Jurkat, Clone E6-1 (cell line): ENCODE measurements at regions not wholly inside any gene's neighbourhood (a gene's known extent, or its start where the extent isn't known, plus 50 kb on each side); places are given as distances from the start of the nearest gene placed in this dataset.

Source experiments
- DNase-seq: peaks from one replicate; pipeline ENCODE4 v3.0.0-alpha.2; 2011; ENCODE audit warnings: low read depth, low spot score
- H3K4me3 ChIP-seq: 2 replicates; pipeline ENCODE4 v1.5.1; 2011; ENCODE audit warnings: mild to moderate bottlenecking, low read length, control low read depth, moderate library complexity

DNA sequence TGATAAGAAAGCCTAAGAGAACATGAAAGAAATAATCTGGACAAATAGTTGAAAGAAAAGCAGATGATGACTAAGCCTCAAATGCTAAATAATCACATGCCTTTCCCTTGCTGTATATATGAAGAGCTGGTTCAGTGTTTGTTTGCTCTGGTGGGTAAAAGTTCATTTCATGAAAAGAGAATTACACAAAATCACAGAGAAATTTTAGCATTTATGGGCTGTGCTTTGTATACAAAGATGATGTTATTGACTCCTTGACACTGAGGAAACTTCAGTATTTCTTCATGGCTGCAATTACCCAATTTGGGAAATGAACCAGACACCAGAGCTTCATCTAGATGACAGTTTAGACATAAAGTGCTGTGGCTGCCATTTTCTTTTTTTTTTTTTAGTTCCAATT lies 527.2 kb downstream of the NR2F1-AS1 start:
- H3K4me3 ChIP-seq: no peak overlapping the region
- no peak for DNase-seq

DNA sequence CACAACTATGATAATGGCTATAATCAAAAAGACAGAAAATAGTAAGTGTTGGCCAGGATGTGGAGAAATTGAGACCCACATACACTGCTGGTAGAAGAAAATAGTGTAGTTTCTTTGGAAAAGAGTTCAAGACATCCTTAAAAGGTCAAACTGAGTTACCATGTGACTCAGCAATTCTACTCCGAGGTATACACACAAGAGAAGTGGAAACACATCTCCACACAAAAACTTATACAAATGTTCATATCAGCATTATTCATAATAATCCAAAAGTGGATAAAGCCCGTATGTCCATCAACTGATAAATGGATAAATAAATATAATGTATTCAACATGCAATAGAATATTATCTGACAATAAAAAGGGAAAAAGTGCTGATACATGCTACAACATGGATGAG lies 532.2 kb downstream of the NR2F1-AS1 start:
- no peak for DNase-seq
- H3K4me3 ChIP-seq: no peak overlapping the region

DNA sequence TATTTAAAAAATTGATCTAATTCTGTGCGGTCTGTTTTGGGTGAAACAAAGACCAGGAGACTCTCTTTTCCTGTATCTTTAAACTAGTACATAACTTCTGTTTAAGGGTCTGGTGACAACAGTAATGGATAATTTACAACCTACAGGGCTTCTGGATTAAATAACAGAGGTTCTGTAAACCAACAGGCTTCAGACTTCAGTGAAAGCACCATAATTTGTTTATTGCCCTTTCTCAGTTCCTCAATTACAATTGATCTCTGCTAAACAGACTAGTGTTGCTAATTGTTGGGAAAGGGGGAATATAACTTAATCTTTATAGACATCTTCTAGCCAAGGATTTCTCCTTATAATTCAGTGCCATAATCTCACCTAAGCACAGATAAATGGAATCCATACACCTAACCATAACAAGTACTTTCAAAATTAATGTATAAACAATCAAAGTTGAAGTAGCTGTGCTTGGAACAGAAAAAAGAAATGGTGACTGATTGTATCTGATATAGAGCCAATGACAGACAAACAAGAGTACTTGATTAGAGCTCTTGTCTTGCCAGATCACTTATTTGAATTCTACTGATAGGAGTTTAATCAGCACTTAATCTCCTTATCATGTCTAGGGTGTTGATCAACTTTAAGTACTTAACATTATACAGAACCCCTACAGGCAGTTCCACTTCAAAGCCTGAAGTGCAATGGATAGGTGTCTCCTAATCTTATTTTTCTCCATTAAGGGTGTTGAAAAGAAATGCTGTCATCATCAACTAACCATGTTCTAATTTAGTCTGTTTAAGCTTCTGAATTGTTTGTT lies 536.0 kb downstream of the NR2F1-AS1 start:
- DNase-seq: no peak
- H3K4me3 ChIP-seq: no peak overlapping the region

DNA sequence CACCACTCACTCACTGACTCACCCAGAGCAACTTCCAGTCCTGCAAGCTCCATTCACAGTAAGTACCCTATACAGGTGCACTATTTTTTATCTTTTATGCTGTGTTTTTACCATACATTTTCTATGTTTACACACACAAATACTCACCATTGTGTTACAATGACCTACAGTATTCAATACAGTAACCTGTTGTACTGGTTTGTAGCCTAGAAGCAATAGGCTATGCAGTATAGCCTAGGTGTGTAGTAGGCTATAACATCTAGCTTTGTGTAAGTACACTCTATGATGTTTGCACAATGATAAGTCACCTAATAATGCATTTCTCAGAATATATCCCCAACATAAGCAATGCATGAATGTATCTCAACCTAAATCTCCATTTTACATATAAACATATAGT lies 541.1 kb downstream of the NR2F1-AS1 start:
- H3K4me3 ChIP-seq: no peak overlapping the region
- DNase-seq: no peak

DNA sequence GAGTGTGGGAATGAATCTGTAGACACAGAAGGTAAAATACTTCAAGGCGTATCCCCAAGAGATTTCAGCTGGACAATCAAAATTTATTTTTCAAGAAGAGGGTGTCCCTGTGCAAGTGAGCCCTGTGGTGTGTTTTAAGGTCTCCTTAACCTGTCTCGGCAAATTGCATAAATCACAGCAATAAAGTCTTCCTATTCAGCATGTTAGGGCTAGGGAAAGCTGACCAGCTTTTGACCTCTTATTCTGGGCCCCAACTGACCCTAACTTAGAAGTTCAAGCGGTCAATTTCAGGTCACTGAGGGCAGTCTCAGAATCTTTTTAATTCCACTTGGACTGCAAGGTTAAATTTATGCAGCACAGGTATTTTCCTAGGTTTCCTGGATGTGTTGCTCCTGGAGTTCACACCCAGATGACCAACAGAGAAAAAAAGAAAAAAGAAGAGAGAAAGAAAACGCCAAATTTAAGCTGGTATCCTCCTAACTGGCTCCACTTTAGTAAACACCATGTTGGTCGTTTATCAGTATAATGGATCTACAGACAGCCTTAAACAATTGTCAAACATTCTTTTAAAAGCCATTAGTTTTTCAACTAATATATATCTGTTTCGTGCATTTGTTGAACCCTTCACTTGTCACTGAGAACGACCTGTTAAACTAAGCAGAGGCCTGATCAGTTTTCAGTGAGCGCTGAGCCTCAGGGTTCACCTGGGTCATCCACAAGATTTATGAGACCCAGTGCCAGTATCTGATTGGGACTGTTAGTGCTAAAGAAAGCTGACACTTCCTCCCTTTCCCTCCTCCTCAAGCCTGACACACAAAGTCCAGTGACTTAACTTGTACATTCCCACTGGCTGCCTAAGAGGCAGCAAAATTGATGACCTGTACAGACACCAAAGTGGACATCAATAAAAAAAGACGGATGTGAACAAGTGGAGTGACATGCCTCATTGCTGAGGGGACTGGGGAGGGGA lies 546.1 kb downstream of the NR2F1-AS1 start:
- DNase-seq: no peak
- no peak overlapping the region for H3K4me3 ChIP-seq

DNA sequence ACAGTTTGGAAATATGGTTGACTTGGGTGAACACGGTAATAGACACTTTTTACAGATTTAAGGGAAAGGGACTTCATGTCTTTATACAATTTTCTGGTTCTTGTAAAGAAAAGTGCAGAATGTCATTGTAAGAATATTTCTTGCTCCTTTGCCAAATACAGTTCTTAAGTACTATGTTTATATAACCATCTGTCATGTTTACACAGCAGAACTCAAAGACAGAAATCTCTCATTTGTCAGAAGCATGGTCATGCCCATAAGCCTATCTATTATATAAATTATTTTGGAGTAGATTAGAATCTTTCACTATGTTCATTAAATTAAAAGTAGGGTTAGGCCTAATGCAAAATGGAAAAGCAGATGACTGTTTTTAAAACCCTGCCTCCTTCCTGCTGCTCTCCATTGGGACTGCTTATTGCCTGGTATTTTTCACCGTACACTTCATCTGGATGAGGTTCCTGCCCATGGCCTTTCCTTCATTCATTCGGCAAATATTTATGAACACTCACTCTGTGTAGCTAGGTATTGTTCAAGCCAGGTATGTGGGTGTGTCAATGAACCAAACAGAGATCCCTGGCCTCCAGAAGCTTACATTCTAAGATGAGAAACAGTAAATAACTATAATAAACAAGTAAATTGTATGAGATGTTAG lies 558.1 kb downstream of the NR2F1-AS1 start:
- no peak for DNase-seq
- H3K4me3 ChIP-seq: no peak overlapping the region

DNA sequence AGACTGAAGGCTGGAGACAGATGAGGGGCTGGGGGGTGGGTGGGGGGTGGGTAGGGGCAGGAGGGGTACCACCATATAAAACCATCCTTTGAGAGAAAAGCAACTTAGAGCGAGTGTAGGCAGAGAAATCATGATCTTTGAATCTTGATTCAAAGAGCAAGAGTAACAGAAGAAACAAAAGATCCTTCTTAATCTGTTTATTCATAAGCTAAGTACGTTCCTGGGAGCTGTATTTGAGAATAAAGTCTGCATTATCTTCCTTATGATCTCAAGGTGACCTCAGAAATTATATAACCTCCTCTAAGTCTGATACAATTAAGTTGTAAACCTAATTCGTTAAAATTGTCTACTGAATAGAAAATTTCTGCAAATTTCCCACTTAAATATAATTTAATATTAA lies 558.8 kb downstream of the NR2F1-AS1 start:
- H3K4me3 ChIP-seq: no peak overlapping the region
- DNase-seq: no peak

DNA sequence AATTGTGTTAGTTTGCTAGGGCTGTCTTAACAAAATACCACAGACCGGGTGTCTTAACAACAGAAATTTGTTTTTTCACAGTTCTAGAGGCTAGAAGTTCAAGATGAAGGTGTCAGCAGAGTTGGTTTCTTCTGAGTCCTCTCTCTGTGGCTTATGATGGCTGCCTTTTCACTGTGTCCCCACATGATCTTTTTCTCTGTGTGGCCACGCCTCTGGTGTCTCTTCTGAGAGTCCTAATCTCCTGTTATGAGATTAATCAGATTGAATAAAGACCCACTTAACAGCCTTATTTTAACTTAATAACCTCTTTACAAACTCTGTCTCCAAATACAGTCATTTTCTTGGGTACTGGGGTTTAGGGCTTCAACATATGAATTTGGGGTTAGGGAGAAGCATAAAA lies 561.1 kb downstream of the NR2F1-AS1 start:
- DNase-seq: no peak
- no peak overlapping the region for H3K4me3 ChIP-seq

DNA sequence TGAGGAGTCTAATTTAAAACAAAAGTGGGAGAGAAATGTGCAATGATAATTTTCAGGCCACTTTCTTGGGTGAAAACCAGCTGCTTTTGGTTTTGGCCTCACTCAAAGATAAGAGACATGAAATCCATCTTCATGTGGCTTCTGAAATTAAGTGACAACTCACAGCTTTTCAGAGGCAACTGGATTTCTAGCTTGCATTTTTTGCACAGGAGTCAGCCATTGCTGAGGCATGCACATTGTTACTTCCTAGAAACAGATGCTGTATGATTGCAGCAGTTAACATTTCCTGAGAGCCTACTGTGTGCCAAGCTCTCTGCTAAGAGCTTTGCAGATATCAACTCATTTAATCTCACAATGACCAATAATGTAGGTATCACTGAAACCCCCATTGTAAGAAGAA lies 562.6 kb downstream of the NR2F1-AS1 start:
- DNase-seq: no peak
- H3K4me3 ChIP-seq: no peak overlapping the region

DNA sequence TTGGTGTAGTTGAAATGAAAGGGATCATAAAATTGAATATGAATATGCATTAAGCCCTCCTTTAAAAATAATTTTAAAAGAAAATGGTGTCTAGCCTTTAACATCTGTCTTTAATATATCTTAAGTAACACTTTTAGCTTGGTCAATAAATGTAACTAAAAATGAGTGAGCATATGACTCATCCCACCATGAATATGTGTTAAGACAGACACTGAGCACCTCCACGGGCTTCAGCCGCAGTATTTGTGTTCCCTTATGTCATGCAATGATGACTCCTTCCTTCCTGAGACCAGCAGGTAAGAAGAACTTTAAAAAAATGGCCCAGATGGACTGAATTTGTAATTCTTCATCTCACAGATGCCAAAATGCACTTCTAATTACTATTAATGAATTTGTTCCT lies 563.2 kb downstream of the NR2F1-AS1 start:
- no peak overlapping the region for H3K4me3 ChIP-seq
- no peak for DNase-seq

DNA sequence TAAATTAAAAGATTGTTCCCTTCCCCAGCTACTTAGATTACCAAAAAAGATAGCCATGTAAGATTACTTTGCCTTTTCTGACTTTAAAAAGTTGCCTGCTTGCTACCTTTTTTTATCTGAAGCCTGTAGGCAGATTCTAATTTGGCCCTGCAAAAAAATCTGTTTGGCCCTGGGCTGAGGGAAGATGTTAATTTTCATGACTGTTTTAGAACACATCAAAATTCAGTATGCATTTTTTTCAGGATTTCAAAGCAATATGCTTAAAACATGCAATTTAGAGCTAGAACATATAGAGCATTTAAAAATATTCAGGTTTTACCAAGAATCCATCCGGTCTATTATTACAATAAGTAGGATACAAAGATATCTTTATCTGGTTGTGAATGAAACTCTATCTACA lies 563.6 kb downstream of the NR2F1-AS1 start:
- no peak for DNase-seq
- no peak overlapping the region for H3K4me3 ChIP-seq

DNA sequence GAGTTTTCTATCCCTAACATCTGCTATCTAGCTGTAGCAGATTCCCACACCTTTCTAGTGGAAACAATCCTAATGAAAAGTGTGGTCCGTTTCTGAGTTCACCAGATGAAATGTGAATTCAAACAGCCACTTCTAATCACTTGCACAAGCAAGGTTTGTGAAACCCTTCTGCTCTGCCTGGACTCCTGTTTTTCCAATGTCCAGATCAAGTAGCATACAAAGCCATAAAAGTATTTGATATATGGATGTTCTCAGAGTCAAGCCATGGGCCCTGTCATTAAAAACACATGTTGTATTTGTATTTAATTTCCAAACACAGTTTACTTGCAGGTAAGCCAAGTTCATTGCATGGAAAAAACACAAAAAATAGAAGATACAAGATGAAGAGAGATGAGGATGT lies 570.4 kb downstream of the NR2F1-AS1 start:
- H3K4me3 ChIP-seq: no peak overlapping the region
- DNase-seq: no peak

DNA sequence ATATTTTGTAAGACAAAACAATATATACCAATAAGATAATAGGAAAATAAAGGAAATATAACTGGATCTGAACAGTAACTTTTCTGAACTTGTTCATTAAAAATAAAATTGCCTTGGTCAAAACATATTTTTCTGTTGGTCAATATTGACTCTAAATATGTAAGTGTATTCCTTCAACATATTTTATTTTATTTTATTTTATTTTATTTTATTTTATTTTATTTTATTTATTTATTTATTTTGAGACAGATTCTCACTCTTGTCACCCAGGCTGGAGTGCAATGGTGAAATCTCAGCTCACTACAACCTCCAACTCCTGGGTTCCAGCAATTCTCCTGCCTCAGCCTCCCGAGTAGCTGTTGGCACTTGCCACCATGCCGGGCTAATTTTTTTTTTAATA lies 571.0 kb downstream of the NR2F1-AS1 start:
- DNase-seq: no peak

DNA sequence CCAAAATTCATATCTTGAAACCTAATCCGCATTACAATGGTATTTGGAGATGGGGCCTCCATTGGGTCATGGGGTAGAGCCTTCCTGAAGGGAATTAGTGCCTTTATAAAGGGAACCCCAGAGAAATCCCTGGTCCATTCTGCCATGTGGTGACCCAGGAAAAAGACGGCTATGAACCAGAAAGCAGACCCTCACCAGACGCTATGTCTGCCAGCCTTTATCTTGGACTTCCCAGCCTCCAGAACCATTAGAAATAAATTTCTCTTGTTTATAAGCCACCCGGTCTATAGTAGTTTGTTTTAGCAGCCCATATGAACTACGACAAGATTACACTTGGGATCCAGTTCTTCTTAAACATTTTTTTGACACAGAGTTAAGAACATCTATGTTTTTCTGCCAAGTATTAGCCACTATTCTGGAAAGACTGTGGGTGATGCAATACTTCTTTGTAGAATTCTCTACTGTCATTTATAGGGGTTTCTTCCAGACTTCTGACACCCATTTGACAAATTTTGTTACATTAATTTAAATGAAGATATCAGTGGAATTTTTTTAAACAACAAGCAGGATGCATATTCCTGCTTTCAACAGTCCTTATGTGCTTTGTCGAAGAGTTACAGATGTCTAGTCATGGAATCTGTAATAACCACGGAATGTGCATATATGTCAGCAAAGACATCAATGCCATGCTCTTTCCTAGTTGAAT lies 572.4 kb downstream of the NR2F1-AS1 start:
- H3K4me3 ChIP-seq: no peak overlapping the region
- DNase-seq: no peak

More for the DNA sequence above, 571.0 kb downstream of the NR2F1-AS1 start:
- no peak overlapping the region for H3K4me3 ChIP-seq

DNA sequence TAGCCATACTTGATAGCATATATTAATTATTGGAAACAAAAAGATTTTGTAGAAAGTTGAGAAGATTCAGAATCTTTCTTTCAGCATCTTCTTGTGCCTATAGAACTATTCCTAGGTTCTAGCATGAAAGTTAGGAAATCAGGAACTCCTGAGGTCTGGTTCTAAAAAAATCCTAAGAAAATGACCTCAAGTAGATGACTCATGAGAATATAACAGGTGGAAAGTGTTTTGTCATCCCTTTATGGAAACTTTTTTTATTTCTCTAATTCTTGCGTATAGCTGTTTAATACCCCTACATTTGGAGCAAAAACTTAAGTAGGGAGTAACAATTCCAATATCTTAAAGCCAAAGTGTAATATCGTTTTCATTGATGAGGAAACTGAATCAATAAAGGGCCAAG lies 574.1 kb downstream of the NR2F1-AS1 start:
- H3K4me3 ChIP-seq: no peak overlapping the region
- DNase-seq: no peak

DNA sequence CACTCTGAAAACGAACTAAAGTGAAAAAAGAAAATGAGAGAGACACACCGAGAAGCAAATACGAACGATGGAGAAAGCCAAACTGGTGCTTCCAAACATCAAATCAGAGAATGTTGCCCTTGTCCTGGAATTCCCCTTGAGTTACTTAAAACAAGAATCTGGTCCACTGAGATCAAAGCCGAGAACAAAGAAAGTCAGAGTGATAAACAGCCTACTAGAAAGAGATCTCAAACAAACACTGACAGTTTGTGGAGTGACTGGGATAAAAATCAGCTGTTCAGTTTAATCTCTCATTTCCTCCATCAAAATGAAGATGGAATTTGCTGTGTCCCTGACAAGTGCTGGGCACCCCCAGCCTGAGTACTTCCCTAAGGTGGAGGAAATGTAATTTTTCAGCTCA lies 582.6 kb downstream of the NR2F1-AS1 start:
- no peak for DNase-seq
- H3K4me3 ChIP-seq: no peak overlapping the region

DNA sequence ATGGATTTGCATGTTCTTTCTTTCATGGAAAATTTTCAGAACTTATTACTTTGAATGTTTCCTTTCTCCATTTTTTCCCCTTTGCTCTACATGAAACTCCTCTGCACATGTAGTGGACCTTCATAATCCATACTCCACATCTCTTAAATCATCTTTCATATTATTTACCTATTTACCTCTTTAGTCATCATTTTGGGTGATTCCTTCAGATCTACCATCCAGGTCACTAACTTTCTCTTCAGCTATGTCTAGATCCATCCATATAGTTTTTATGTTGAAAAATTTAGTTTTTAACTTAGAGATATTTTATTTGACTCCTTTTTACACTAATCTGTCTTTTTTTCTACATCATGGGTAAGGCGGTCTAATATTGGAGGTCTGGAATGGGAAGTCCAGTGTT lies 586.6 kb downstream of the NR2F1-AS1 start:
- DNase-seq: no peak
- no peak overlapping the region for H3K4me3 ChIP-seq

DNA sequence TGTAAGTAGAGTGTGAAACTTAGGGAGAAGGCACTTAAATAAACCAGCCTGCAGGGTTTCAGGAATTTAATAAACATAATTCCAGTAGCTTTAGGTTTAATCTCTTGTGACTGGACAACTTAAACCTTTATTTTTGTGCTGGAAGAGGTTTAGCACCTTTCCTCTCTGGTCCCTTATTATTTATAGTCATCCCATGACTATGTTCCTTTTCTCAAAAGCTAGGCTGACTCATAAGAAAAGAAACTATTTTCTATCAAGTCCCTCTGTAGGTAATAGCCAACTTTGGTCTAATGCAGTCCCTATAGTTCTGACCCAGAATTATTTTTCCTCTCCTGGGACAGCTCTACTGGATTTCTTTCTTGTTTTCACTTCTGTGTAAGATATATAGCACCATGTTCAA lies 588.9 kb downstream of the NR2F1-AS1 start:
- DNase-seq: no peak
- no peak overlapping the region for H3K4me3 ChIP-seq

DNA sequence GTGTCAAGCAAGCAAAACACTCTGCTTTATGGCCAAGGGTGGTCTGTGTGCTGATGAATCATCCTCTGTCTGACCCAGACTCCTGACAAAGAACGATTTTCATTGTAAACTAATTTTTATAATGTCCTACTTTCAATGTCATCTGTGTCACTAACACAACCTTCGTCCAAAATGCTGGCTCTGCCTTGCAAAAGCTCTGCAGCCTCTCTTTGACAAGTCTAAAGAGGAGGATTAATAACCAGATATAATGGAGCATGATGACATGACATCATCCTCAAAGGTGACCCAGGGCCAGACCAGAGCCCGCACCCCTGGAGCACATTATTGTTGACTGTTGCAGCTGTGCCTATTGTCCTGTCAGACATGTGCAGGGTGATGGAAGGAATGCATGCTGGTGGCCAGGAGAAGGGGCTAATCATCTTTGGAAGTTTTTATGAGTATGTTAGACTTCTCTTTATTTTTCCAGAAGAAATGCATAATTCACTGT lies 589.4 kb downstream of the NR2F1-AS1 start:
- no peak overlapping the region for H3K4me3 ChIP-seq
- no peak for DNase-seq
